HFF-Myc (cell line): ENCODE measurements at regions not wholly inside any gene's neighbourhood (a gene's known extent, or its start where the extent isn't known, plus 50 kb on each side); places are given as distances from the start of the nearest gene placed in this dataset.
"Not testable (repeated sequence)": the region's sequence is repeated elsewhere in the genome, so short reads cannot be mapped to it uniquely, and the experiment has no call there.

Source experiments
- DNase-seq: peaks from one replicate; pipeline ENCODE4 v3.0.0-alpha.2; 2011; ENCODE audit warnings: low read depth; ENCODE audit errors: extremely low read depth
- H3K4me3 ChIP-seq: replicated peaks from 2 replicates; pipeline ENCODE4 v1.5.1; 2011; ENCODE audit warnings: low read depth, mild to moderate bottlenecking, control low read depth, low read length
- CTCF ChIP-seq: IDR thresholded peaks from 2 replicates; pipeline ENCODE4 v1.5.1; 2012; ENCODE audit warnings: mild to moderate bottlenecking, low read depth, low read length, control low read depth; ENCODE audit errors: missing control alignments

DNA sequence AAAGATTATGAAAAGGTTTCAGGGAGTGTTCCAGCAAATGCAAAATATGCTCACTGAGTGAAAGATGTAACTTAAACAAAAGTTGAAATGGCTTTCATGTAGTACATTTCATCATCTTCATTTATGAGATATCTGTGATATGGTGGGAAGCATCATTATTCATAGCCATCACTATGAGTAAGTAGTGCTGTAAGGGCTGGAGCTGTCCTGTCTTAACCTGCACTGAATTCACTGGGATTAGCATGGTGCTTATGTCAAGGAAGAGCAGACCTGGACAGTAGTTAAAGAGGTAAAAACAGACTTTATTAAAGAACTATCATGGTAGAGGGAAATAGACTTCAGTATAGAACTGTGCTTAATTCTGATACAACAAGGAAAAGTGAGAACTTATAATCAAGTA, 1347.3 kb downstream of the RPA4 start:
- no peak for TF ChIP-seq CTCF
- no peak overlapping the region for H3K4me3 ChIP-seq
- no peak for DNase-seq

GRCh38 chrX:98240061-98240460, 1356.4 kb downstream of the RPA4 start:
- DNase-seq, H3K4me3 ChIP-seq: not testable (repeated sequence)

DNA sequence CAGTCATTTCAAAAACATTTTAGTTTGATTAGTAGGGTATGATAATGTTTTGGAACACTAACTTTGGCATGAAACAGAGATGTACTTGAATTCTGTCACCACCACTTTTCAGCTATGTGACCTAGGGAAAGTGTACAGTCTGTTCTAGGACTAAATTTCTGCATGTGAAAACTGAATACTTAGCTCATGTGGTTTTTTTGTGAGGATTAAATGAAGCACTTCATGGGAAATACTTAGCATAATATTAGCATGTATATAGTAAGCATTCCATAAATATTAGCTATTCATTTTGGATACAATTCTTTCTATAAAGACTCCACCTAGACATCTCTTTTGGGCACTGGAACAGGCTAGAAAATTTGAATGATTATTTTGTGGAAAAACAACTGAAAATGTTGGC, 1379.4 kb downstream of the RPA4 start:
- DNase-seq, result no peak
- no peak for TF ChIP-seq CTCF
- H3K4me3 ChIP-seq, result no peak overlapping the region

GRCh38 chrX:98289726-98290125, 1406.0 kb downstream of the RPA4 start:
- DNase-seq, result no peak
- TF ChIP-seq CTCF, result no peak
- no peak overlapping the region for H3K4me3 ChIP-seq

- no peak for TF ChIP-seq CTCF
- no peak overlapping the region for H3K4me3 ChIP-seq
- no peak for DNase-seq
Measured at GRCh38 chrX:98294310-98294709, 1410.6 kb downstream of the RPA4 start.

- DNase-seq, result no peak
- TF ChIP-seq CTCF, result no peak
Measured at GRCh38 chrX:98296129-98296528, 1412.4 kb downstream of the RPA4 start.

DNA sequence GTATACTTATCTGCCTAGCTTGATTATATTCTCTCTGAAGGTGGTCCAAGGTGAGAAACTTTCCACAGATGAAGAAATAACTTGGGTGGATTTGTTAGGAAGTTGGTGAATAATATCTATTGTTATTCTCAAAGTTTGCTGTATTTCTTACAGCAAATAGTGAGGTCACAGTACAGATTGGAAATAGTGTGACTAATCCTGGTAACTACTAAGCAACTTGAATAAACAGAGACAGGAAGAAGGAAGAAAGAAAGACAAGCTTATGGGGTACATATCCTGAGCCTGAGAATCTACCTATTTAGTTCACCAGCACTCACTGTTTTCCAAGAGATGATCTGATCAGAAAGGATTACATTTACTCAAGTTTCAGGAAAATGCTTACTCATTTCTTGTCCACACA, 1416.1 kb downstream of the RPA4 start:
- DNase-seq, result no peak
- no peak overlapping the region for H3K4me3 ChIP-seq
- no peak for TF ChIP-seq CTCF

More at GRCh38 chrX:98296129-98296528, 1412.4 kb downstream of the RPA4 start:
- H3K4me3 ChIP-seq, result no peak overlapping the region

DNA sequence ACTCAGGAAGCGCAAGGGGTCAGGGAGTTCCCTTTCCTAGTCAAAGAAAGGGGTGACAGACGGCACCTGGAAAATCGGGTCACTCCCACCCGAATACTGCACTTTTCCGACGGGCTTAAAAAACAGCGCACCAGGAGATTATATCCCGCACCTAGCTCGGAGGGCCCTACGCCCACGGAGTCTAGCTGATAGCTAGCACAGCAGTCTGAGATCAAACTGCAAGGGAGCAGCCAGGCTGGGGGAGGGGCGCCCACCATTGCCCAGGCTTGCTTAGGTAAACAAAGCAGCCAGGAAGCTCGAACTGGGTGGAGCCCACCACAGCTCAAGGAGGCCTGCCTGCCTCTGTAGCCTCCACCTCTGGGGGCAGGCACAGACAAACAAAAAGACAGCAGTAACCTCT, 1416.8 kb downstream of the RPA4 start:
- H3K4me3 ChIP-seq, DNase-seq: not testable (repeated sequence)
